ENCODE measurements at regions not wholly inside any gene's neighbourhood (a gene's known extent, or its start where the extent isn't known, plus 50 kb on each side); places are given as distances from the start of the nearest gene placed in this dataset.
"Not testable (repeated sequence)": the region's sequence is repeated elsewhere in the genome, so short reads cannot be mapped to it uniquely, and the experiment has no call there.

GRCh38 chr10:52368725-52369124 lies 54.6 kb downstream of the DKK1 start:
- no peak overlapping the region for H3K4me3 ChIP-seq (ENCODE audit: insufficient read length, low read depth)
- peaks cover 14% of the 10 kb centered on the region; the same call in 1 of the 2 replicates for H3K9me3 ChIP-seq (ENCODE audit: insufficient read depth, low read length)
- TF ChIP-seq YY1 (IDR thresholded peaks at IDR 0.05; ENCODE audit: insufficient read depth, insufficient read length), result no peak
- no peak for TF ChIP-seq SUZ12 (IDR thresholded peaks at IDR 0.05; ENCODE audit: extremely low read depth, insufficient read depth, insufficient read length)
- no peak for TF ChIP-seq ZNF274 (IDR thresholded peaks at IDR 0.05; ENCODE audit: low read depth, low read length)
- no peaks in the 10 kb centered on the region for H3K36me3 ChIP-seq (ENCODE audit: insufficient read depth, insufficient read length, low read length)
- no peak for DNase-seq (ENCODE audit: low read depth, low spot score)
- no peaks in the 10 kb centered on the region for H3K4me1 ChIP-seq (ENCODE audit: insufficient read depth, insufficient read length)
- H3K27me3 ChIP-seq (ENCODE audit: insufficient read depth, insufficient read length), result no peaks in the 10 kb centered on the region
- no peak overlapping the region for H3K9ac ChIP-seq (ENCODE audit: insufficient read length, low read depth)

- not testable (repeated sequence) for H3K9ac ChIP-seq (ENCODE audit: insufficient read length, low read depth); H3K27me3 ChIP-seq (ENCODE audit: insufficient read depth, insufficient read length); H3K36me3 ChIP-seq (ENCODE audit: insufficient read depth, insufficient read length, low read length); H3K4me1 ChIP-seq (ENCODE audit: insufficient read depth, insufficient read length); H3K9me3 ChIP-seq (ENCODE audit: insufficient read depth, low read length); DNase-seq (ENCODE audit: low read depth, low spot score); H3K4me3 ChIP-seq (ENCODE audit: insufficient read length, low read depth)
Observed at GRCh38 chr10:52374207-52374606, 60.1 kb downstream of the DKK1 start.

GRCh38 chr10:52376694-52377354 lies 62.7 kb downstream of the DKK1 start:
- Histone ChIP-seq H3K27me3 (ENCODE audit: insufficient read depth, insufficient read length) (no peaks in the 10 kb centered on the region), H3K9ac (ENCODE audit: insufficient read length, low read depth) (no peak overlapping the region), H3K36me3 (ENCODE audit: insufficient read depth, insufficient read length, low read length) (no peaks in the 10 kb centered on the region), H3K4me3 (ENCODE audit: insufficient read length, low read depth) (no peak overlapping the region), H3K9me3 (ENCODE audit: insufficient read depth, low read length) (no peaks in the 10 kb centered on the region; the same call in 1 of the 2 replicates), H3K4me1 (ENCODE audit: insufficient read depth, insufficient read length) (no peaks in the 10 kb centered on the region)
- DNase-seq (ENCODE audit: low read depth, low spot score), result no peak
- TF ChIP-seq SUZ12 (IDR thresholded peaks at IDR 0.05; ENCODE audit: extremely low read depth, insufficient read depth, insufficient read length), result no peak

DNA sequence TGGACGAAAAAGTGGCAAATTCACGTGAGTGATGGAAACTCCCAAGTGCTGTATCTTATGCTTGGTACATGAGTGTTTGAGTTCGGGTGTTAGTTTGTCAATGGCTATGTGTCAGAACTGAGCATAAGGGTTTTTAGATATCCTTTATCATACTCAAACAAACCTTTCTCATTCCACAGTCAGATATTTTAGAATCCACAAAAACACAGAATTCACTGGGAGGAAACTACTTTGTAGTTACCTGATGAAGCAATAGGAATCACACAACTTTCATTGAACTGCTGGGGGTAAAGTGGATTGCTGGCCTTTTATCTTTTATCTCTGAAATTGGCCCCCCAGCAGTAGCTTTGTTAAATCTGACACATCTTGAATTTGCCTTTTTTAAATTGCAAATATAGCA lies 64.0 kb downstream of the DKK1 start:
- no peaks in the 10 kb centered on the region for H3K27me3 ChIP-seq (ENCODE audit: insufficient read depth, insufficient read length)
- no peaks in the 10 kb centered on the region; the same call in 1 of the 2 replicates for H3K9me3 ChIP-seq (ENCODE audit: insufficient read depth, low read length)
- TF ChIP-seq YY1 (IDR thresholded peaks at IDR 0.05; ENCODE audit: insufficient read depth, insufficient read length) (no peak), ZNF274 (IDR thresholded peaks at IDR 0.05; ENCODE audit: low read depth, low read length) (no peak), SUZ12 (IDR thresholded peaks at IDR 0.05; ENCODE audit: extremely low read depth, insufficient read depth, insufficient read length) (no peak)
- H3K36me3 ChIP-seq (ENCODE audit: insufficient read depth, insufficient read length, low read length), result no peaks in the 10 kb centered on the region
- no peaks in the 10 kb centered on the region for H3K4me1 ChIP-seq (ENCODE audit: insufficient read depth, insufficient read length)
- no peak overlapping the region for H3K4me3 ChIP-seq (ENCODE audit: insufficient read length, low read depth)
- DNase-seq (ENCODE audit: low read depth, low spot score), result no peak
- no peak overlapping the region for H3K9ac ChIP-seq (ENCODE audit: insufficient read length, low read depth)

GRCh38 chr10:52379287-52379686 lies 65.2 kb downstream of the DKK1 start:
- no peaks in the 10 kb centered on the region for H3K36me3 ChIP-seq (ENCODE audit: insufficient read depth, insufficient read length, low read length)
- no peak for TF ChIP-seq YY1 (IDR thresholded peaks at IDR 0.05; ENCODE audit: insufficient read depth, insufficient read length)
- no peak for TF ChIP-seq ZNF274 (IDR thresholded peaks at IDR 0.05; ENCODE audit: low read depth, low read length)
- no peak for TF ChIP-seq SUZ12 (IDR thresholded peaks at IDR 0.05; ENCODE audit: extremely low read depth, insufficient read depth, insufficient read length)
- H3K4me3 ChIP-seq (ENCODE audit: insufficient read length, low read depth), result no peak overlapping the region
- no peaks in the 10 kb centered on the region for H3K4me1 ChIP-seq (ENCODE audit: insufficient read depth, insufficient read length)
- H3K27me3 ChIP-seq (ENCODE audit: insufficient read depth, insufficient read length), result no peaks in the 10 kb centered on the region
- no peaks in the 10 kb centered on the region; the same call in 1 of the 2 replicates for H3K9me3 ChIP-seq (ENCODE audit: insufficient read depth, low read length)
- H3K9ac ChIP-seq (ENCODE audit: insufficient read length, low read depth), result no peak overlapping the region
- no peak for DNase-seq (ENCODE audit: low read depth, low spot score)

DNA sequence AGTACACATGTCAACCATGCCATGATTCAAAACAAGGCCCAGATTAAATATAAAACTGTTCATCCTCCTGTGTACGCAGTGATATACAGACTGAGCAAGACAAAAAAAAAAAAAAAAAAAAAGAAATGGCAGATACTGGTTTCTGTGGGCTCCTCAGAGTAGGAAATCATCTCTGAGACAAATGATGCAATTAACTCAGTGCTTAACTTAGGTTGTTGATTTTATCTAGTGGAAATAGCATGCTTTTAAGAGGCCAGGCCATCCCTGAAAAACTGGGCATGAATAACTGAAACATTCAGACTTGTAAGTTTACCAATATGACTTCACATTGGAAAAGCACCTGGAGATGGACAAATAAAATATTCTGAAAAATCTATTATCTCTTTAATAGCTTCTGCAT lies 69.0 kb downstream of the DKK1 start:
- no peak for DNase-seq (ENCODE audit: low read depth, low spot score)
- no peak overlapping the region for H3K9ac ChIP-seq (ENCODE audit: insufficient read length, low read depth)
- no peaks in the 10 kb centered on the region for H3K36me3 ChIP-seq (ENCODE audit: insufficient read depth, insufficient read length, low read length)
- H3K4me3 ChIP-seq (ENCODE audit: insufficient read length, low read depth), result no peak overlapping the region
- H3K4me1 ChIP-seq (ENCODE audit: insufficient read depth, insufficient read length), result no peaks in the 10 kb centered on the region
- TF ChIP-seq ZNF274 (IDR thresholded peaks at IDR 0.05; ENCODE audit: low read depth, low read length) (no peak), YY1 (IDR thresholded peaks at IDR 0.05; ENCODE audit: insufficient read depth, insufficient read length) (no peak), SUZ12 (IDR thresholded peaks at IDR 0.05; ENCODE audit: extremely low read depth, insufficient read depth, insufficient read length) (no peak)
- H3K27me3 ChIP-seq (ENCODE audit: insufficient read depth, insufficient read length), result no peaks in the 10 kb centered on the region
- no peaks in the 10 kb centered on the region for H3K9me3 ChIP-seq (ENCODE audit: insufficient read depth, low read length)

- Histone ChIP-seq H3K4me3 (ENCODE audit: insufficient read length, low read depth) (no peak overlapping the region), H3K9ac (ENCODE audit: insufficient read length, low read depth) (no peak overlapping the region), H3K4me1 (ENCODE audit: insufficient read depth, insufficient read length) (no peaks in the 10 kb centered on the region), H3K27me3 (ENCODE audit: insufficient read depth, insufficient read length) (no peaks in the 10 kb centered on the region), H3K36me3 (ENCODE audit: insufficient read depth, insufficient read length, low read length) (no peaks in the 10 kb centered on the region), H3K9me3 (ENCODE audit: insufficient read depth, low read length) (no peaks in the 10 kb centered on the region)
- TF ChIP-seq ZNF274 (IDR thresholded peaks at IDR 0.05; ENCODE audit: low read depth, low read length) (no peak), YY1 (IDR thresholded peaks at IDR 0.05; ENCODE audit: insufficient read depth, insufficient read length) (no peak), SUZ12 (IDR thresholded peaks at IDR 0.05; ENCODE audit: extremely low read depth, insufficient read depth, insufficient read length) (no peak)
- no peak for DNase-seq (ENCODE audit: low read depth, low spot score)
Observed at GRCh38 chr10:52387744-52388143, 73.7 kb downstream of the DKK1 start.

GRCh38 chr10:52390388-52390787 lies 76.3 kb downstream of the DKK1 start:
- Histone ChIP-seq H3K9me3 (ENCODE audit: insufficient read depth, low read length) (no peaks in the 10 kb centered on the region), H3K4me3 (ENCODE audit: insufficient read length, low read depth) (no peak overlapping the region), H3K4me1 (ENCODE audit: insufficient read depth, insufficient read length) (no peaks in the 10 kb centered on the region), H3K9ac (ENCODE audit: insufficient read length, low read depth) (no peak overlapping the region), H3K36me3 (ENCODE audit: insufficient read depth, insufficient read length, low read length) (no peaks in the 10 kb centered on the region), H3K27me3 (ENCODE audit: insufficient read depth, insufficient read length) (no peaks in the 10 kb centered on the region)
- TF ChIP-seq ZNF274 (IDR thresholded peaks at IDR 0.05; ENCODE audit: low read depth, low read length) (no peak), SUZ12 (IDR thresholded peaks at IDR 0.05; ENCODE audit: extremely low read depth, insufficient read depth, insufficient read length) (no peak), YY1 (IDR thresholded peaks at IDR 0.05; ENCODE audit: insufficient read depth, insufficient read length) (no peak)
- no peak for DNase-seq (ENCODE audit: low read depth, low spot score)
